Ishikawa (cell line): ENCODE measurements at regions not wholly inside any gene's neighbourhood (a gene's known extent, or its start where the extent isn't known, plus 50 kb on each side); places are given as distances from the start of the nearest gene placed in this dataset.

Source experiments
- CREB1 ChIP-seq: IDR thresholded peaks from 2 replicates; pipeline ENCODE4 v1.6.1; 2012; ENCODE audit warnings: low read depth
- EGR1 ChIP-seq: IDR thresholded peaks from 2 replicates; pipeline ENCODE4 v1.6.1; 2012
- EP300 ChIP-seq: IDR thresholded peaks from 2 replicates; pipeline ENCODE4 v1.6.1; 2012; ENCODE audit warnings: borderline replicate concordance
- TAF1 ChIP-seq: IDR thresholded peaks from 2 replicates; pipeline ENCODE4 v1.6.1; 2012; ENCODE audit warnings: low read depth, mild to moderate bottlenecking
- TEAD4 ChIP-seq: IDR thresholded peaks from 2 replicates; pipeline ENCODE4 v1.6.1; 2012
- TF ChIP-seq, protein P1 (sequence below): IDR thresholded peaks from 2 replicates; pipeline ENCODE4 v1.6.1; 2012; ENCODE audit warnings: low read depth, mild to moderate bottlenecking
- TF ChIP-seq, protein P2 (sequence below): IDR thresholded peaks from 2 replicates; pipeline ENCODE4 v1.6.1; 2012

DNA sequence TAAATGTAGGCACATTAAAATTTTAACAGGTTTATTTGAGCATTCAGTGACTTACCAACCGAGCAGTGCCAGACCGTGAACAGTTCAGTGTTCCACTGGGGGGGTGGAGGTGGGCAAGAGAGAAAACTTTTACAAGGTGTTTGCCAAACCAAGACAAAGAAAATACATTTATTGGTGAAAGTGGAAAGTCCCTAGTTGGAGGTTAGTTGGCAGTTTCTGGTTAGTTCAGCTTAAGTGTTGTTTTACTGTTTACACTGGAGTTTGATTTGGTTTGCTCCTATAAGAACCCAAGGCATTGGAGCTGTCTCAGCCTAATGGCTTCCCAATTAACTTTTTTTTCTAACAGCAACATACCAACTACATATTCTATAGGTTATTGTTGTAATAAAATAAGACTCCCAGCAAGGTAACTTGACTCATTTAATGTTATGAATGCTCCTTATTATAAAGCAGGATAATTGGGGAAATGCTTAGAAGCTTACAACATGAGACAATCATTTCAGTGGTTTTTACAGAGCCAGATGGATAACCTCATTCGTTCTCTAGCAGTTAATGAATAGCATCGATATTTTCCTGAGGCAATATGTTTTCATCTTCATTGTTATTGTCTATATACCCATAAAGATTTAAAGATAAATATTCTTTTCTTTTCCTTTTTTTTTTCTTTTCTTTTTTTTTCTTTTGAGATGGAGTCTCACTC, 115.8 kb downstream of the ETNK1 start:
- TF ChIP-seq EP300 (no peak), TEAD4 (no peak), TAF1 (no peak), CREB1 (no peak), EGR1 (no peak)
- TF ChIP-seq, protein P1, sequence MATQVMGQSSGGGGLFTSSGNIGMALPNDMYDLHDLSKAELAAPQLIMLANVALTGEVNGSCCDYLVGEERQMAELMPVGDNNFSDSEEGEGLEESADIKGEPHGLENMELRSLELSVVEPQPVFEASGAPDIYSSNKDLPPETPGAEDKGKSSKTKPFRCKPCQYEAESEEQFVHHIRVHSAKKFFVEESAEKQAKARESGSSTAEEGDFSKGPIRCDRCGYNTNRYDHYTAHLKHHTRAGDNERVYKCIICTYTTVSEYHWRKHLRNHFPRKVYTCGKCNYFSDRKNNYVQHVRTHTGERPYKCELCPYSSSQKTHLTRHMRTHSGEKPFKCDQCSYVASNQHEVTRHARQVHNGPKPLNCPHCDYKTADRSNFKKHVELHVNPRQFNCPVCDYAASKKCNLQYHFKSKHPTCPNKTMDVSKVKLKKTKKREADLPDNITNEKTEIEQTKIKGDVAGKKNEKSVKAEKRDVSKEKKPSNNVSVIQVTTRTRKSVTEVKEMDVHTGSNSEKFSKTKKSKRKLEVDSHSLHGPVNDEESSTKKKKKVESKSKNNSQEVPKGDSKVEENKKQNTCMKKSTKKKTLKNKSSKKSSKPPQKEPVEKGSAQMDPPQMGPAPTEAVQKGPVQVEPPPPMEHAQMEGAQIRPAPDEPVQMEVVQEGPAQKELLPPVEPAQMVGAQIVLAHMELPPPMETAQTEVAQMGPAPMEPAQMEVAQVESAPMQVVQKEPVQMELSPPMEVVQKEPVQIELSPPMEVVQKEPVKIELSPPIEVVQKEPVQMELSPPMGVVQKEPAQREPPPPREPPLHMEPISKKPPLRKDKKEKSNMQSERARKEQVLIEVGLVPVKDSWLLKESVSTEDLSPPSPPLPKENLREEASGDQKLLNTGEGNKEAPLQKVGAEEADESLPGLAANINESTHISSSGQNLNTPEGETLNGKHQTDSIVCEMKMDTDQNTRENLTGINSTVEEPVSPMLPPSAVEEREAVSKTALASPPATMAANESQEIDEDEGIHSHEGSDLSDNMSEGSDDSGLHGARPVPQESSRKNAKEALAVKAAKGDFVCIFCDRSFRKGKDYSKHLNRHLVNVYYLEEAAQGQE: no peak
- TF ChIP-seq, protein P2, sequence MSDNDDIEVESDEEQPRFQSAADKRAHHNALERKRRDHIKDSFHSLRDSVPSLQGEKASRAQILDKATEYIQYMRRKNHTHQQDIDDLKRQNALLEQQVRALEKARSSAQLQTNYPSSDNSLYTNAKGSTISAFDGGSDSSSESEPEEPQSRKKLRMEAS: no peak
